ENCODE measurements at regions not wholly inside any gene's neighbourhood (a gene's known extent, or its start where the extent isn't known, plus 50 kb on each side); places are given as distances from the start of the nearest gene placed in this dataset.

DNA sequence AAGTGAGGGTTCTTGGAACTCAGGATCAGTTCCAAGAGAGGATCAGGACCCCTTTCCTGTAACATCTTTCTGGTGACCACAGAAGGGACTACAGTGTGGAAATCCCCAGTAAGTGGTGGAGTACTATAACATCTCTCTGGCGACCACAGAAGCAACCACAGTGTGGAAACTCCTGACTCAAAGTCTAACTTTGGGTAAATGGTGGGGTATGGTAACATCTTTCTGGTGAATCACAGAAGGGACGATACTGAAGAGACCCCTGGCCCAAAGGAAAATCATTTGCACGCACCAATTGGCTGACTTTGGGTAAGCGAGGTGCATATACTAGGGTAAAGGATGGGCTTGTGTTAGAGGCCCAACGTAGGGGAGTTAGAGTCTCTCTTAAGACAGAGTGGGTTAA lies 56.3 kb upstream of the GULP1 start:
- H3K9me3 ChIP-seq (replicated peaks; ENCODE audit: low read length): no peaks in the 10 kb centered on the region
- H3K4me2 ChIP-seq (ENCODE audit: low read length): no peak overlapping the region
- no peaks in the 10 kb centered on the region for H3K4me1 ChIP-seq (ENCODE audit: control insufficient read depth, insufficient read depth, low read length)
- no peak overlapping the region for H3K4me3 ChIP-seq (ENCODE audit: low read length)
- H3K36me3 ChIP-seq (ENCODE audit: insufficient read depth, low read length): no peaks in the 10 kb centered on the region
- no peak overlapping the region for H3K9ac ChIP-seq (ENCODE audit: low read depth, low read length)
- H3K27me3 ChIP-seq (ENCODE audit: control insufficient read depth, insufficient read depth, low read length): no peaks in the 10 kb centered on the region

DNA sequence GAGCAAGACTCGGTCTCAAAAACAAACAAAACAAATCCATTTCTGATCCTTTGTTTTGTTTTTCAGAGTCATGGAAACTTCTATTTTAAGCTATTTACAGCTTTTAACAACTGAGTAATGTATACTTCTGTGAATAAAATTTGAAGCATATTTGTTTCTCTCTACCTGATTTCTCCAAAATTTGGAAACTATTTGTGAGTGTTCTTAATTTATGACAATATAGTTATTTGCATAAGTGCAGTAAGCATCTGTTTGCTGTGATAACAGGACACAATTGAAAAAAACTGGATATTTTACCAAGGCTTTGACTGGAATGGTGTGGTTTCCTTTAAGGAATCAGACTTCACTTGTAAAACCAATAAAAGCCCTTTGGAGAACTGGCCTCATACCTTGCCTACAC lies 53.3 kb upstream of the GULP1 start:
- no peak overlapping the region for H3K4me2 ChIP-seq (ENCODE audit: low read length)
- H3K9me3 ChIP-seq (replicated peaks; ENCODE audit: low read length): no peaks in the 10 kb centered on the region
- H3K9ac ChIP-seq (ENCODE audit: low read depth, low read length): no peak overlapping the region
- H3K27me3 ChIP-seq (ENCODE audit: control insufficient read depth, insufficient read depth, low read length): no peaks in the 10 kb centered on the region
- no peak overlapping the region for H3K4me3 ChIP-seq (ENCODE audit: low read length)
- no peaks in the 10 kb centered on the region for H3K36me3 ChIP-seq (ENCODE audit: insufficient read depth, low read length)
- no peaks in the 10 kb centered on the region for H3K4me1 ChIP-seq (ENCODE audit: control insufficient read depth, insufficient read depth, low read length)
